ENCODE measurements at regions not wholly inside any gene's neighbourhood (a gene's known extent, or its start where the extent isn't known, plus 50 kb on each side); places are given as distances from the start of the nearest gene placed in this dataset.
"Not testable (repeated sequence)": the region's sequence is repeated elsewhere in the genome, so short reads cannot be mapped to it uniquely, and the experiment has no call there.

DNA sequence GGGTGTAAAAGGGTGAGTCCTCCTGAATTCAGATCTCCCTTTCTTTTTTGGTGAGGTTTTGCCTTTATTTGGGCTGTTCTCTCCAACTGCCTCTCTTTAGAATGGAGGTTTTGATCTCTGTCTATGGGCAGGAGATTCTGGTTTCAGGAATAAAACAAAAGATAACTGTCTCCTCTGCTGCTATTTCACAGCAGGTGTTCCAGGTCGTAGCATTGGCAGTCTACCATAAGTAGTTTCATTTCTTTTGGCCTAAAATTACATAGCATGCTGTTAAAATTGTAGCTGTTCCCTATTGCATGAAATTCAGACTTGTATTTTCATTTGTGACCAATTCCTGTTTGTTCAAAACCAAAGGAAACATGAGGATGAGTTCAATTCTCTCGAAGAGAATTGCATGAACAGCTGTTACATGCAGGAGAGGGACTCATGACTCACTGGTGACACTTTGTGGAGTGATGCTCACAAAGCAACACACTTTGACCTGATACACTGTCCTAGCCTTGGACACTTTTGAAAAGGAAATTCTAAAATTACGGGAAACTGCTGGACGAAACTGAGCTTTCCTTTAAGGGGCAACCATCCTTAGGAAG, 76.8 kb upstream of the SIRPG start:
- intact Hi-C loops (cut with DNase I): no loop called here
- peak in 13 of 42 donors; percentile 13 to 64 (median 29) for DNase-seq

DNA sequence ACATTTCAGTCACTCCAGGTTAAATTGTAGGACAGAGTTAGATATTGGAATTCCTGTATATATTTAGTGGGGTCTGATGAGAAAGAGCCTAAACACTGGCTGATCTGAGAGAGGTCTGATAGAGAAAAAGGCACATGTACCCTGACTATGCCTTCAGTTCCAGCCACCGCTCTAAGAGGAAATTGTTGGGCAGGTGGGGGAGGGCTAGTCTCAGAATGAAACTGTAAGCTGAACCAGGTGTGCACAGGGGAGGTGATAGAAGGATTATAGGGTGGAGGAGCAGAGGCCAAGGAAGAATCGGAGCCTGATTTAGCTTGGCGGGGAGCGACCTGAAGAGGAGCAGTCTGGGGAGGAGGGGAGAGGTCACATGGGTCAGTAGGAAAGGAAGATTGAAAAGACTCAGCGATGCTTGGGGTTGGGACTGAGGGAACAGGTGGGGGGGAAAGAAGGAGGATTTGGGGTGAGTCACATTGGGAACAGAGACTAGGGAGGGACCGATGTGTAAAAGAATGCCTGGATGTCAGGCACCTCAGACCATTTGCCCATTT, 74.3 kb upstream of the SIRPG start:
- DNase-seq; intact Hi-C loops (cut with DNase I): not testable (repeated sequence)

DNA sequence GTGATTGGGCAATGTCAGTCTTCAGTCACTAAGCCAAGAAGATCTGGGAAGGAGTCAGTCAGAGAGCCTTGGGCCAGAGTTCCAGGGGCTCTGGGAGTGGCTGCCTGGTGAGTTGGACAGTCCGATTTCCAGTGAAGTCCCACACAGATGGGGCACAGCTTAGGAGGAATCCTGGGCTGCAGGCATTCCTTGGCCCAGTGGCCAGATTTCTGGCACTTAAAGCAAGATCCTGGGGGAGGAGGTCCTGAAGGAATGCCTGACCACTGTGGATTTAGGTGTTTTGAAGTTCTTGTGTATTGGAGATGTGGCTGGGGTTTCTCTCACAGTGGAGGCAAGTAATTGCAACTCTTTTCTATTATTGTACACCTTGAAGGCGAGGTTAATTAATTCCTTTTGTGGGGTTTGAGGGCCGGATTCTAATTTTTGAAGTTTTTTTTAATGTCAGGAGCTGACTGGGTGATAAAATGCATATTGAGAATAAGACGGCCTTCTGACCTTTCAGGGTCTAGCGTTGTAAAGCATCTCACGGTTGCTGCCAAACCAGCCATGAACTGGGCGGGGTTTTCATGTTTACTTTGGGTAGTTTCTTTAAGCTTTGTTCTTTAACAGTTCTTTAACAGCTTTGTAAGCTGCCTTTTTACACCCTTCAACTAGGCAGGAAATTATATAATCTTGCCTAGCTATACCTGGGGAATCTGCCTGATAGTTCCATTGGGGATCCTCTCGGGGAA, 73.6 kb upstream of the SIRPG start:
- intact Hi-C loops (cut with DNase I); DNase-seq: not testable (repeated sequence)

DNA sequence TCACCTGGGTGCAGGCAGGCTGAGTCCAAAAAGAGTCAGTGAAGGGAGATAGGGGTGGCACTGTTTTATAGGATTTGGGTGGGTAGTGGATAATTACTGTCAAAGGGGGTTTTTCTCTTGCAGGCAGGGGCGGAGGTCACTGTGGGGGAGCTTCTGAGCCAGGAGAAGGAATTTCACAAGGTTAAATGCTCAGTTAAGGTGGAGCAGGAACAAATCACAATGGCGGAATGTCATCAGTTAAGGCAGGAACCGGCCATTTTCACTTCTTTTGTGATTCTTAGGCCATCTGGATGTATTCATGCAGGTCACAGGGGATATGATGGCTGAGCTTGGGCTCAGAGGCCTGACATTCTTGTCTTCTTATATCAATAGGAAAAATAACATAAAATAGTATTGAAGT, 69.7 kb upstream of the SIRPG start:
- intact Hi-C loops (cut with DNase I): loop anchor here (10.0 kb wide), 1 partner anchor 63 kb away; no protein-coding TSS in a partner anchor
- DNase-seq: not testable (repeated sequence)

DNA sequence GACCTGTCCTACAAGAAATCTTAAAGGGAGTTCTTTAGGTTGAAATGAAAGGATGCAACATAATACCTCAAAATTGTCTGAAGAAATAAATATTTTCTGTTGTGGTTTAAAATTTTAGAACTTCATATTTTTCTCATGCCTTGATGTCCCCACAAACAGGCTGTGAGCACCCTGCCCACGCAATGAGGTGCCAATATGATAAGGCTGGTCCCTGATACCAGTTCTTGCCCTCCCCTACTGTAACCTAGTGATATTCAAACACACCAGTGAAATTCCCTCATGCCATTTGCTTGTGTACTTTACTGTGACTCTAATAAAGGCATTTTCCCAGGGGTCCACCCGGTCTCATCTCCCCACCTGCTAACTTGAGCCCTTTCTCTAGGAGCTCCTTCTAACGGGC, 67.3 kb upstream of the SIRPG start:
- intact Hi-C loops (cut with DNase I): loop anchor here (10.0 kb wide), 1 partner anchor 60 kb away; no protein-coding TSS in a partner anchor
- DNase-seq: no peak

DNA sequence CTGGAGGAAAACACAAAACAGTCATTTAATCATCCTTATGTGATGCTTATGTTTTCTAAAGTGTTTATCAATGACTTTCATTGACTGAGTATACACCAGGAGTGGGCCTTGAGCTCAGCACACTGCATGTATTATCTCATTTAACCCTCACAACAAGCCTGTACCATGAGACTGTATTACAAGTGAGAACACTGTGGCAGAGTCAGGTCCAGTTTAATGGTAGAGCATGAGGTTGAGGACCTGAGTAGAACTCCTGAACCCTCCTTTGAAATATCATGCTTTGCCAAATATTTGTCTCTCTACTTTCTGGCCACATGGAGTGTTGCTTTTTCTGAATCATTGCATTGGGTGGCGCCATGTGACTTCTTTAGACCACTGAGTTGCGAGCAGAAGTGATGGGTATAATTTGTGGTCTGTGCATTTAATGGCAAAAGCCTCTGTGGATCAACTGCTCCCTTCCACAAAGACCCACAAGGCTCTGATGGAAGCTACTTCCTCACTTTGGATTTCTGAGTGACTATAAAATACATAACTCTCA, 65.0 kb upstream of the SIRPG start:
- intact Hi-C loops (cut with DNase I): loop anchor here (10.0 kb wide), 1 partner anchor 58 kb away; no protein-coding TSS in a partner anchor
- DNase-seq: no peak

DNA sequence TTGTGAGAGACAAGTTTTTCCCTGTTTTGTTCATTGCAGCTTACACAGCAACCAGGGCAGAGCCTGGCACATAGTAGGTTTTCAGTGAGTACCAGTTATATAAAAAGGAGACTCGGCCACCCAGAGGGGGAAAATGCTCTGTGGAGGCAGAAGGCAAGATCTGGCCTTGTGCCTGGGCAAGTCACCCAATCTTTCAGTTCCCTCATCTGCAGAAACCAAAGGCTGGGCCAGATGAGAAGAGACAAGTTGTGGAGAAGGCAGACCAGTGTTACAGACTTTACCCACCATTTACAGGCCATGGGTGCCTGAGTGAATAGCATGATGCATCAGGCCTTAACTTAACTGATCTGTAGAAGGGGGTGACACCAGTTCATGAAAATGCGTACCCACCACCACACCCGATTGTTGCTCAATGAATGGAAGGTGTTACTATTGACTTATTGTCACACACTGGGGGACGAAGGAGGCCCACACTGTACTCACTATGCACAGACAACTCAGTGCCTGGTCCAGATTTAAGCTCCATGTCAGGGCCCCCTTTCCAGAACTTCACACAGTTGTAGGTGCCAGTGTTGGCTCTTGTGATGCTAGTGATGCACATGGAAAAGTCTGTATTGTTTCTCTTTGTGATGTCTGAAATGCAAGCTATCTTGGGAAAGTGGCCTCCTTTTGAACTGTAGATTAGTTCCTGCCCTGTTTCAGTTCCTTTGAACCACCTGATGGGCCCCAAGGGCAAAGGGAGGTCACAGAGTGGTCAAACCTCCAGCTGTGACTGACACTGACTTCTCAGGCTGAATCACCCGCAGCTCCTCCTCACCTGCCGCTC, 64.3 kb upstream of the SIRPG start:
- DNase-seq: no peak
- intact Hi-C loops (cut with DNase I): loop anchor here (10.0 kb wide), 1 partner anchor 57 kb away; no protein-coding TSS in a partner anchor

DNA sequence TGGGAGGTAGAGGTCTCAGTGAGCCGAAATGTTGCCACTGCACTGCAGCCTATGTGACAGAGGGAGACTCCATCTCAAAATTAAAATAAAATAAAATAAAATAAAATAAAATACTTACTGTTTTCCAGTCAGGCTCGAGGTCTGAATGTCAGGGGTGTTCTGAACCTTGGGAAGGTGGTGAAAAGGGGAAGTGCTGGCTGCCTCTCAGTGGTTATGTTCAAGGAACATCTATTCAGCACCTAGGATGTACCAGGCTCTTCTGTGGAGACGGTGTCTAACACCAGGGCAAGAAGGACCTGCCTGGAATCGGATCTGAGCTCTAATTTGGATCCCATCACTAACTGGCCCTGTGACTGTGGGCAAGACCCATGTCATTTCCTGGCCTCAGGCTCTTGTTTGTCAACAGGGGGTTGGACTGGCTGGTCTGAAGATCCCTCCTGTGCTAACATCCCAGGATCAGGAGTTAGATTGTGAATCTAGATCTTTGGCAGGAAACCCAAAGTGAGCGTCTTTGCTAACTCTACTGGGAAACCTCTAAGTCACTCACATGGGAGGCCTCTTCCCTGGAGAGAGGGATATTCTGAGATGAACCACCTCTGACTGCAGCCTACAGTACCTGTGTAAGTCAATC, 63.4 kb upstream of the SIRPG start:
- no peak for DNase-seq
- intact Hi-C loops (cut with DNase I): loop anchor here (10.0 kb wide), 1 partner anchor 56 kb away; no protein-coding TSS in a partner anchor

DNA sequence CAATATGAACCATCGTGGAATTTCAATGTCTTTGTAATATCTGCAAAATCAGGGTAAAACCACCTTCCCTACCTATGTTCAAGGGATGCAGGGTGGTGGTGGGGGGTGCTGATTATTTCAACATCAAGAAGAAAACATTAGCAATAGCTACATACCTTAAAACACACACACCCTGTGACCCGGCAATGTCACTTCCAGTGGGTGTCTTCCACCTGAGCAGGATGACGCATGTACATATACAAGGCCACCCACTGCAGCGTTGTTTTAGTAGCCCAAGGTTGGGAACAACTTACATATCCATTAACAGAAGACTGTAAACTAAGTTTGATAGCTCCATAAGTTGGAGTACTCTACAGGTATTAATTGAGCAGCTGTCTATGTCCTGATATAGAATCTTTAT, 62.6 kb upstream of the SIRPG start:
- intact Hi-C loops (cut with DNase I): loop anchor here (10.0 kb wide), 1 partner anchor 55 kb away; no protein-coding TSS in a partner anchor
- DNase-seq: no peak

DNA sequence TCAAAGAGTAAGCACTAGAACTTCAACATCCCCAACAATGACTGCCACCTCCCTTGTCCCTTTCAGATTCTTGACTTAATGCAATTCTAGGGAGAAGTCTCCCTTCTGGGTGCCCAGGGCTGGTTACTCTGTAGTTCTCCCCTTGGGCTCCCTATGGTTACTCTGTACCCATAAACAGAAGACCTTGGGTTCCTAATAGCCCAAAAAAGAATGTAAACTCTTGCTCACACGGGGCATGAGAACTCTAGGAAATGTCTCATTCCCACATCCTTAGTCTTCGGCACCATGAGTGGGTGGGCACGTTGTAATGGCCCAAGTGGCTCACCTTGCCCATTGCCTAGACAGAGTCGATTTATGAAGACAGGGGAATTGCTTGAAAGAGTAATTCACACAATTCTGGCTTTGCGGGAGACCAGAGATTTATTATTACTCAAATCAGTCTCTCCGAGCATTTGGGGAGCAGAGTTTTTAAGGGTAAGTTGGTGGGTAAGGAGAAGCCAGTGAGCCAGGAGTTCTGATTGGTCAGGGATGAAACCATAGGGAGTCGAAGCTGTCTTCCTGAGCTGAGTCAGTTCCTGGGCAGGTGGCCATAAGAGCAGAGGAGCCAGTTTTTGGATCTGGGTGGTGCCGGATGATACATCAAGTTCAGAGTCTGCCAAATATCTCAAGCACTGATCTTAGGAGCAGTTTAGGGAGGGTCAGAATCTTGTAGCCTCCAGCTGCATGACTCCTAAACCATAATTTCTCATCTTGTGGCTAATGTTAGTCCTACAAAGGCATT, 61.2 kb upstream of the SIRPG start:
- DNase-seq: no peak
- intact Hi-C loops (cut with DNase I): no loop called here

DNA sequence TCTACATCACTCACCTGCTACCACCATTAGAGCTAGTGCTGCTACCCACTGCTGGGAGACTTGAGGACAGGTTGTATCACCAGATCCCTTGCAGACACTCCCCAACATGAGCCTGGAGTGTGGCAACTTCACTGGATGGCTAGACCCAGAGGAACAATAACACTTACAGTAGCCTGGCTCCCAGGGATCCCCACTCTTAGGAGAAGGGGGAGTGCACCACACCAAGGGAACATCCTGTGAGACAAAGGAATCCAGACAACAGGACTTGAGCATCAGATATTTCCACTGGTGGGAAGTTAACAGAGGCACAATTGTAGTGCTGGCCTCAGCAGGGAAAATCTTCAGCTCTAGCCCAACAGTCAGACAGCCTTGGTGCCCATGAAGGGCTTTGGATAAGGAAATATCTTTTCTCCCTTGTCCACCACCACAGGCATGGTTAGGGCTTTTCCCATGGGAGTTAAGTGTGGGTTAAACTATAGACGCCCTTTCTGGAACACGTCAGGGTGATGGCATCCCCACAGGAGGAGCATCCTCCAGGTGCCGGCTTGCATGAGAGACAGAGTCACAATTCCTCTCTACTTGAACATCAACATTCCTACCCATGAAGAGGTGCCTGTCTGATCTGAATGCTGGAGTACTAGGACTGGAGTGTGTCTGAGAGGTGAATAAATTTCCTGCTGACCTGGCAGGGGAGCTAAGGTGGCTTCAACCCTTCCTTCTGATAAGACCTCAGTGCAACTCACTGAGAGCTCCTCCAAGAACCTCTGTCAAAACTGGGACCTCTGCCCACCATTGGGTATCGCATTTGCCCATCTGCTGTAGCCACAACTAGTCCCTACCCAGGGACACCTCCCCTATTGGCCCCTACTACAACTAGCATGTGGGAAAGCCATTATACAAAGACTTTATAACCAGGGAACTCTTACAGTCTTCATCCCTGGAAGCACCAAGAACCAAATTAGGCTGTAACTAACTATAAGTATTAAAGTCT, 55.4 kb upstream of the SIRPG start:
- DNase-seq: no peak
- intact Hi-C loops (cut with DNase I): no loop called here

DNA sequence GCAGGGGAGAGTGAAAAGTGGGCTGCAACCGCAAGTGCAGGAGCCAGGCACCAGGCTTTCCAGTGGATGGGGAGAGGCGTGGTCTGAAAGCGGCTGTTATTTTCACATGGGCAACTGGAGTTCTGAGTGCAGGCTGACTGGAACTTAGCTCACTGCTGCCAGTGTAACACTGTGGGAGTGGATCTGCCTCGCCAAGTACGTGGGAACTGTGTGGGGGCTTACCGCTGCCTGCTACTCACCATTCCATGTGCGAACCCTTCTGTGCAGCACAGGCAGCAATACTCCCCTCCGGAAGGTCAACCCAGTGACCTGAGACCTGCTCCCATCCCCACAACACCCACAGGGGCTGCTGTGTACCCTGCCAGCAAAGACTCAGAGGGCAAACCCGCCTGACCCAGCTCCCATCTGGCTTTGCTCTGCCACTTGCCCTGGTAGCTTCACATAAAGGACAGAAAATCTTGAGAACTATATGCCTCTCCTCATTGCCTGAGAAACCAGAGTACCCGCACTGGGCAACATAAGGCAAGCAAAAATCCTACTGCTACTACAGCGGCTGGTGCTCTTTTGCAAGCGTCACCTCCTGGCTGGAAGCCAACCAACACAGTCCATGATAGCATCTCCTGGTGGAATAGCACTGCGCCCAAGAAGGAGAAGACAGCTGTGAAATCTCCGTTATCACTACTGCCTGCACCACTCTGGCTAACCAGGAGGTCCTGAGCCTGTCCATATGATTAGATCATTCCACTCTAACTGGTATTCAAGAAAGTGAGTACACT, 54.4 kb upstream of the SIRPG start:
- intact Hi-C loops (cut with DNase I): no loop called here
- DNase-seq: no peak

DNA sequence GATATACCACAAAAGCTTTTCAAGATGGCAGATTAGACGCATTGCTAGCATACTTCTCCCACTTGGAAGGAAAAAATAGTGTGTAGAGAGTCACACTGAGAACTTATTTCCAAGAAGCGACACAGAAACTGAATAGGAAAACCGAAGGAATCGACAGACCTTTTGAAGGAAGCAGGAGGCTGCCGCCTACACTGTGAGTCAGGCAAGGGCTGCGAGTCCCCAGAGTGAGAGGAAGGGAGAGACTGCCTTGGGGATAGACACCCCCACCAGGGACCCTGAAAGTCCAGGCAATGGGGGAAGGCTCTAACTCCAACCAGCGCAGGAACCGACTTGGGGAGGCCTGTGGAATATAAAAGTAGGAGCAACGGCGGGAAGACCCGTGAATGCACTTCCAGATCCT, 53.7 kb upstream of the SIRPG start:
- intact Hi-C loops (cut with DNase I): no loop called here
- DNase-seq: no peak

DNA sequence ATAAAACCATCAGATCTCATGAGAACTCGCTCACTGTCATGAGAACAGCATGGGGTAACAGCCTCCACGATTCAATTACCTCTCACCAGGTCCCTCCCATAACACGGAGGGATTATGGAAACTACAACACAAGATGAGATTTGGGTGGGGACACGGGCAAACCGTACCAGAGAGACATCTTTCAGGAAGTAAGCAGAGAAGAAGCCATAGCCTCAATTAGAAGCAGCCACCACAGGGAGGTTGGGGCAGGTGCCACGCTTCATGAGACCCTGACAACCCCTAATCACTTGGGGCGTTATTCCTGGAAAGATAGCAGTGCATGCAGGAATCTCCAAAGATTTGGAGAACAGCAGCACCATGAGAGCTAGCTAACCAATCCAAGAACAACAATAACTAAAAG, 52.9 kb upstream of the SIRPG start:
- no peak for DNase-seq
- intact Hi-C loops (cut with DNase I): no loop called here

DNA sequence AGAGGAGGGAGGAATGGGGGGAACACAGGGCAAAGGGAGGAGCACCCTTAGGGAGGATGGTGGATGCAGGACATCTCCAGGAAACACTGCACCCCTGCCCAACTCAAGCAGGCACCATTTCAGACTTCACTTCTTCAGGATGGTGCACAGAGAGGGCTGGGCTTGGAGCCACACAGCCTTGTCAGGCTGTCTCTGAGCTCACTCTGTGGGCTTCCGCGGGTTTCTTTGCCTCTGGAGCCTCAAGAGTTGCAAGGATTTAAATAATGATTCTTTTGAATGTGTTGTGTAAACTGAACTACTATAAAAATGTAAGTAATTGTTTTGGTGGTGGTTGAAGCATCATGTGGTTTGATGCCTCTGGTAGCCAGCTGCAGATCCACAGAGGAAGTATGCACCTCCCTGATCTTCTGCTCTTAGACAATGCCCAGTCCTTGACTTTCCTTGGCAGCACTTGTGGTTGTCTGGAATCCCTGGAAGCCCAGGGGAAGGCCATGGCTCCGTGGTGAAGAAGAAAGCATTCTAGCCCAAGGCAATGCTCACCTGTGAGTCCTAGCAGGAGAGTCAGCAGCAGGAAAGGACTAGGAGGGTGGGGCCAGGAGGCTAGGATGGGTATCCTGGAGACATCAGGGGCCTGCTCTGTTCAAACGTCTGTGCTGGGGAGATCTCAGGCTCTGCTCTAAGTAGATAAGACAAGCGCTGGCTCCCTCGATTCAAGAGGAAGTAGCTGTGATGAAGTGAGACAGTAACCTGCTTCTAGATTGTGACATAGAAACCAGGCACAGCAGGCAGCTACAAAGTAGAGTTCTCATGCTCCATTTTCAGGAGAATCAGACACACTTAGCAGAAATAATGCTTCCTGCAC, 50.2 kb upstream of the SIRPG start:
- no peak for DNase-seq
- intact Hi-C loops (cut with DNase I): no loop called here
